GM18502 (cell line): ENCODE measurements at regions not wholly inside any gene's neighbourhood (a gene's known extent, or its start where the extent isn't known, plus 50 kb on each side); places are given as distances from the start of the nearest gene placed in this dataset.
"Not testable (repeated sequence)": the region's sequence is repeated elsewhere in the genome, so short reads cannot be mapped to it uniquely, and the experiment has no call there.

Experiments used
- ATAC-seq: cut with Tn5 transposase; IDR thresholded peaks from one replicate; pipeline ENCODE4 v1.9.1; 2021; ENCODE audit warnings: mild to moderate bottlenecking; ENCODE audit not compliant: unreplicated experiment, poor library complexity

DNA sequence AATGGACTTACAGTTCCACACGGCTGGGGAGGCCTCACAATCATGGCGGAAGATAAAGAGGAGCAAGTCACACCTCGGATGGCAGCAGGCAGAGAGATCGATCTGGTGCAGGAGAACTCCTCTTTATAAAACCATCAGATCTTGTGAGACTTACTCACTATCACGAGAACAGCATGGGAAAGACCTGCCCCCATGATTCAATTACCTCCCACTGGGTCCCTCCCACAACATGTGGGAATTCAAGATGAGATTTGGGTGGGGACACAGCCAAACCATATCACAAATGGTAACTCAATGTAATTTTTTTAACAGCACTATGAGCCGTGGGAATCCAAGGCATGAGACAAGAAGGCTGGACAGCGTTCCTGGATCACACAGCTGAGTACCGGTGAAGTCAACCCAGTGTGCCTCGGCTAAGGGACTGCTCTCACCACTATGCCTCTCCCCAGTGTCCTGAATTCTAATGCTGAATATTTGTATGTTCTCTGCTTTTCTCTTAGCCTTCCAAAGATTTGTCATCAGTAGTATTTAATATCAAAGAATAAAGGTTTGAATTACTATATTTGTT lies 84.3 kb downstream of the IRS2 start:
- ATAC-seq: not testable (repeated sequence)

DNA sequence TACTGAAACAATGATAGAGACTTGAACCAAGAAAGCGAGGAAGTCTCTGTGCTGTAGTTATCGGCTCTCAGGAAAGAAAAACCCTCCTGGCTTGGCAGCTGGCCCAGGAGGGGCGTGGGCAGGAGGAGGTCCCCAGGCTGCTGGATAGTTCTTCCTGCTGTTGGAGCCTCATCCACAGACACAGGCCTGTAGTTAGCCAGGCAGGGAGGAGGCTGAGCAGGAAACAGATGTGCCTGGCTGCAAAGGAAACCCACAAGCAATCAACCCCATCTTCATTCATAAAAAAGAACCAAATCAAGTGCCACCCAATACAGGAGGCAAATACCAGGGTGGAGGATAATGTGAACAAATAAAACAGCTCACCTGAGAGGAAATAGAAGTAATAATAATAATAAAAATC lies 86.2 kb downstream of the IRS2 start:
- ATAC-seq: no peak

DNA sequence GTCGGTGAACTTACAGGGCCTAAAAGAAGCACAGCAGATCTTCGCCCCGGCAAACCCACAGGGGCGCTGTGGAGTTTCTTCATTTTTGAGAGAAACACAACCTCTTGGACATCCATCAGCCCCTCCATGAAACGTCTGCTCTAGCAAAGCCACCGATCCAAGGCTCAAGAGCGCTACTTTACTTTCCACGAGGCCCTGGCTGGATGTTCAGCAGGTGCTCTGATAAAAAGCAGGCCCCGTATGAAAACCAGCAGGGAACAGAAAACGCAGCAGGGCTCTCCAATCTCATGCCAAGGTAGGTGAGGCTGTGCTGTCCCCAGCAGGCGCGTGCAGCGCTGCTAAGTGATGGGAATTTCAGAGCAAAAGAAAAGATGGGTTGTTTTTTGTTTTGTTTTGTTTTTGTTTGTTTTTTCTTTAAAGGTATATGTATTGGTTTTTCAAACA lies 86.7 kb downstream of the IRS2 start:
- ATAC-seq: no peak

DNA sequence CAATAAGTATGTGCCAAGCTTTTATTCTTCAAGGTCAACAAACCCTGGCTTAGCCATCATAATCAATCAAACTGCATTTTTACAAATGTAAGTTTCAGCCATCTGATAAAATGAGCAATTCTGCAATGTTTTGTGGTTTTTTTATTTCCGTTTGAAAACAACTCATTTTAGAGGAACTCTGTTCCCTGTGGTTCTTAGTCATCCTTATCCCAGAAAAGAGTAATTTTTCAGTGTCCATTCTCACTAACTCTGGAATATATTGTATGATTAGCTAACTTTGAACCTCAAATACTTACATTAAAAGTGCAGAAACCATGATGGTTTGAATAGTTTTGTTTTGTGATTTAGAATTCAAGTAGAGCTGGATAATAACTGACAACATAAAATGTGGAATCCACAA lies 87.6 kb downstream of the IRS2 start:
- no peak for ATAC-seq

DNA sequence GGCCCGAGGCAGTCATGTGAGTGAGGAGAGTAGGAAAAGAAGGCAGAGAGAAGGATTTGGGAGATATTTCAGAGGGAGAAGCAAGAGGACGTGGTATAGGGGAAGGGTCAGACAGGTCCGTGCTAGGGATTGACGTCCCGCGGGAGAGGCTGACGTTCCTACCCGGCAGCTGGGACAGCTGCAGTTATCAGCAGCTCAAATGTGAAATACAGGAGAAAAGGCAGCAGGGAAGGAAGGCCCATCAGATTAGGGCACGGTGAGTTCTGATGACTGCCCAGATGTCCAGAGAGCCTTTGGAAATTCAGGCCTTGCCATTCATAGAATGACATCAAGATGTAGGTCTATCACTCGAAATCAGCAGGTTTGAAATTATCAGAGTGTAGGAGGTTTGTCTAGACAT lies 88.4 kb downstream of the IRS2 start:
- ATAC-seq: no peak

DNA sequence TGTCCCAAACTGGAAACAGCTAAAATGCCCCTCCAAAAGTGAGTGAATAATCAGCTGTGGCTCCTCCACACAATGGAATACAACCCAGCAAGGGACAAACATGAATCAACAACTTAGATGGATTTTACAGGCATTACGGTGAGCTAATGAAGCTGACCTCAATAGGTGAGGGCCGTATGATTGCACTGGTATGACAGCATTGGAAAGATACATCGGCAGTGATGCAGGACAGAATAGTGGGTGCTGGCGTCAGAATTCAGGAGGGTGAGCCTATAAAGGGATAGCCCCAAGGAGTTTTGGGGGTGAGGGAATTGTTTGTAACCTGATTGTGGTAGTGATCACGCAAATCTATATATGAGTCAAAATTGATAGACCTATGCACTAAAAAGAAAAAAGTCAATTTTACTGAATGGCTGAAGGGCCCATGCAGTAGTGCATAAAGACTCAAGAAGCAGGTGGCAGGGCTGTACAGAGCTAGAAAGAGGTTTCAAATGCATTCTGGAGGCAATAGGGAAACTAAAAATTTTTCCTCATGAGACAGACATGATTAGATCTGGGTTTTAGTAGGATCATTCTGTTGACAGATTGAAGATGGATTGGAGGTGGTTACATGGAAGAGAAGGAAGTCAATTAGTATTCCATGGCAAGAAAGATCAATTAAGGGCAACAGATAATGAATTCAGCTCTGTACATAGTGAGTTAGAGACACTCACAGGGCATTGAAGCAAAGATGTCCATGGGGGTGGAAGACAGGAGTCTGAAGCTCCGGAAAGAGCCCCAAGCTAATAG lies 90.8 kb downstream of the IRS2 start:
- ATAC-seq: no peak

DNA sequence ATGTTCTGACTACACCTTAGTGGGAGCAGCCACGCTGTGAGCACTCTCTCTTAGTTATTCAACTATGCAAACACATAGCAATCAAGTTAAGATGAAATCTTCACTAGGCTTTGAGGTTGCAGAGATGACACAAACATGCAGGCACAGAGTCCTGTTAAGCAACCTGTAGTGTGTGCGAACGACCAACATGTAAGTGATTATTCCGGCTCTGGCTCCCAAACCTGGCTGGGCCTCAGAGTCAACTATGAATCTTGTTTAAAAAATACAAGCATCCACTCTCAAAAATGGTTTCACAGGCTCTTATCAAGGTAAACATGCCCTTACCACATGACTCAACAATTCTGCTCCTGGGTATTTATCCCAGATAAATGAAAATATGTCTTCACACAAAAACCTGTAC lies 91.4 kb downstream of the IRS2 start:
- ATAC-seq: no peak

DNA sequence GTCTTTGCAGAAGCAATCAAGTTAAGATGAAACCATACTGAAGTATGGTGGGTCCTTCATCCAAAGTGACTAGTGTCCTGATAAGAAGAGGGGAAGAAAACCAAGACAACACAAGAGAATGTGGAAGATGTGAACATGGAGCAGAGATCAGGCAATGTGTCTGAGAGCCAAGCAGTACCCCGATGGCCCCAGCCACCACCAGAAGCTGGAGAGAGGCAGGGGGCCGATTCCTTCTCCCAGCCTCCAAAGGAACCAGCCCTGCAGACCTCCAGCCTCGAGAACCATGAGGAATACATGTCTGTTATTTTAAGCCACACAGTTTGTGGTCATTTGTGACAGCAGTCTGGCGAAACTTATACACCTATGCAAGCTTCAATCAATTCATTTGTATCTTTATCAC lies 93.2 kb downstream of the IRS2 start:
- ATAC-seq: no peak

DNA sequence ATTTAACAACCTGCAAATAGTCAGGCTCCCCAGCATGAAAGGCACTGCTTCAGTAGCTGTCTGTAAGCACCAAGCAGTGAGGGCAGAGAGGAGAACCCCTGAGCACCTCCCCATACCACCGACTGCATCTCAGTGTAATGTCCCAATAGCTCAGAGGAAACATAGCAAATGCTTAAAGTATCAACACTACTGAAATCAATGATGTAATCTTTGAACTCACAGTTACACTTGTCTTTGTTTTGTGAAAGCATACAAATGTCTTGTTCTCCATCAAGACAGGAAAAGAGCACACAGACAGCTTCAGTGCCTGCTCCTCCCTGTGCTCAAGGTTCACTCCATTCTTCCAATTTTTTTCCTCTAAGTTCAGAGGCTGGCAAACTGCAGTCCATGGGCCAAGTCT lies 94.7 kb downstream of the IRS2 start:
- no peak for ATAC-seq

DNA sequence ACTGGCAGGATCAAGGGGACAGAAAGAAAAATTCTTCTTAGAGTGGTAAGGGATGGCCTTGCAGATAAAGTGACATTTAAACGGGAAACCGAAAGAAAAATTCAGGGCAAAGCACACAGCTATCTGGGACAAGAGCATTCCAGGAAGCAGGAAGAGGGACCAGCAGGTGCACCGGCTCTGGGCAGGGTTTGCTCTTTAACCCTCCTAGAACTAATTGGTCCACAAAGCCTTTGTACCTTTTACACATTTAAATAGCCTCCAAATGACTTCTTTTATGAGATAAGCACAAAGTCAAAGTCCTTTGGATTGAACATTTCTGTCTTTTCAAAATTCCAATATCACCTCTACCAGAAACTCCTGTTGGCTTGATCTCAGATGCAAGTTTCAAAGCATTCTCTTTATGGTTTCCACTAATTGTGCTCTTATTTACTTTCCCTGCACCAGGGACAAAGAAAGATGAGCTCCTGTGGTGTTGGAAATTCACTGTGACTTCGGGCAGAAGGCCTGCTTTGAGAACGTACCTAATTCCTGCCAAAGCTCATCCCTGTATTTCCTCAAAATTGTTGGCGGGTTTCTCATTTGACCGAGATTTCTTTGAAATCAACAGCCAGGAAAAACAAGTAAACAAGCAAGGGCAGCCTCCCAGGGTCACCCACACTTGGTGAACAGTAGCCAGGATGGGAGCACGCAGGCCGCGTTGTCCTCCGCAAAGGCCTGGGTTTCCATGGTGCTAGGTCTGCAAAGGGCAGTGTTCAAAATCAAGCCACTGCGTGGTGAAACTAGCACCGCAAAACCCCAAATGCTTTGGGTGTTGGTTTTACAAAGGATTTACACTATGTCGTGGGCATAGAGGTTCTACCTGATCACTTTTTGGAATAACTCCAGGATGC lies 98.6 kb downstream of the IRS2 start:
- no peak for ATAC-seq

DNA sequence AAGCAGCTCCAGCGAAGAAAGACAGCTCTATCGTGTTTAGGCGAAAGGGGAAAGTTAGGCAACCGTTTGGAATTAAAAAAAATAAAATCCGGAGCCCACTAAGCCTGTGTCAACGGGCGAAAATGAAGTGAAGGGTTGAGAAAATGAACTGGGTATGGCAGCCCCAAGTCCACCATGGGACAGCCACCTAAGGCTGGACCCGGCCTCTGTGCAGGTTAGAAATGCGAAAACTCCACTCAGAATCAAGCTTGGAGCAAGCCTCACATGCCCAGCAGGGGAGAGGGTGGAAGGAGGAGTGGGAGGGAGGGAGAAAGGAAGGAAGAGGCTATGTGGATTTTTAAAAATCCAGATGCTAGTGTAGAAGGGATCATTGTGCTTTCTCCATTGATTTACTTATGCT lies 101.2 kb downstream of the IRS2 start:
- no peak for ATAC-seq

DNA sequence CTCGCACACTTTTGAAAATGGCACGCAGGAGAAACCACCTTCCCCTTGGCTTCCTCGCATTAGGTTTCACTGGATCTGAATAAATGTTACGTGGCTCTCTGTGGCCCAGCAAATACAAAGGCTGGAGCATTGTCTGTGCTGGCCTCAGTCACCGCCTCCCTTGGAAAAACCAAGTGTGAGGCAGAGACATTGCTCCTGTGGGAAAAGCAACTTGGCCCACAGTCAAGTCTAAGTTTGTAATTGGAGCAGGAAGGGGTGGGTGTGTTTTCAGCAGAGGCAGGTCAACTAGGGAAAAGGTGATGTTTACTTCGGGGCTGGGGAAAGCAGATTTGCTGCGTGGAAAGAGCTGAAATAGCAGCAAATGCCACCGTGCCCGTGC lies 101.6 kb downstream of the IRS2 start:
- ATAC-seq: no peak

DNA sequence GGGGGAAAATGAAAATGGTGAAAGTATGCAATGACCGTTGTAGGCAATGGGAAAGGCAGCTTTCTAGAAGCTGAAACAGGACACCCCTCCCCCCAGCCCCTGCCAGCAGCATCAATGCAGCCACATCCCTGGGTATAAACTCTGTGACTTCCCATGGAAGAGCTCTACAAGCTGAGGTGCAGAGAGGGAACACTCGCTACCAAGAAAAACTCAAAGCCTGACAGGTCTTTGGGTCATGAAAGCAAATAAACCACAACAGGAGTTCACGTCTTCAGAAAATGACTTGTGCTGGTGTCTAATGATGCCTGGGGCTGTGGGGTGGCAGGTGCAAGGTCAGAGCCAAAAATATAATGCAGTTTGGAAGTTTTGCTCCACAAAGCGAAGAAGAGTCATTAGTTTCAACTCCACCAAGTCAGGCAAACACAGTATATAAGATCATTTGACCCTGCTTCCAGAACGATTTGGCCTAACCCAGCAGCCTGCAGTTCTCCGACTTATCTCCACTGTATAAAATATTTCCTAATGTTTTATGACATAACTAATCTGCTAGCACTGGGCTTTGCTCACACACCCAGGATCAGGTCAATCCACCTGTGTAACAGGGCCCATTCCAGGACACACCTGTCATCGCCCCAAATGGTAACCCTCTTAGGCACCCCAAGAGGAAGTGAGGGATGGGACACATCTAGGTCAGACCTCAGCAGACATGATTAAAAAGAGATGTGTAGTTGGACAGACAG lies 102.1 kb downstream of the IRS2 start:
- ATAC-seq: no peak

DNA sequence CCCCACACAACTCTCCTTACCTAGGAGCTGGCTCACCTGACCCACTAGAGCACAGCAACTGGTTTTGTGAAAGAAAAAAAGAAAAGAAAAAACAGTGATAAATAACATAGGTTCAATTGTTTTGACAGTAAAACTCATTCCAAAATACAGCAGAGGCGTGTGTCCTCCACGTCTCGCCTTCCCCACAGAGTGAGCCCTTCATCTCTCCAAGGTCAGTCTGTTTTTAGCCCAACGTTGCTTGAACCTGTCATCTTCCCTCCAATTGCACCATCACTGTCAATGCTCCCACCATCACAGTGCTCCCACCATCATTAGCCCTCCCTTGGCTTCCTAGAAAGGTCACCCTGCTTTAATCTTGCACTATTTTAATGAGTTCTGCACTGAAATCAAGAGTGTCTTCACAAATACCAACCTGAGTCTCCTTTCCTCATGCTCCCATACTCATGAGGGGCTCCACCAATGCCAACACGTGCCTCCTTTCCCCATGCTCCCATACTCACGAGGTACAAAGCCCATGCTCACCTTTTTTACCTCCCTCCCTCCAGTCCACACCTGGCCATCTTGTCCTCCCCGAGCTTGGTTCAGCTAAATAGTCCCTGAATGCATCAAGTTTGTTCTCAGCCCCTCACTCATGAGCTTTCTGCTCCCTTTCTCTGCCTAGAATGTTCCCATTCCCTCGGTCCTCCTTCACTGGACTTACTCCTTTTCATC lies 103.7 kb downstream of the IRS2 start:
- ATAC-seq: no peak

DNA sequence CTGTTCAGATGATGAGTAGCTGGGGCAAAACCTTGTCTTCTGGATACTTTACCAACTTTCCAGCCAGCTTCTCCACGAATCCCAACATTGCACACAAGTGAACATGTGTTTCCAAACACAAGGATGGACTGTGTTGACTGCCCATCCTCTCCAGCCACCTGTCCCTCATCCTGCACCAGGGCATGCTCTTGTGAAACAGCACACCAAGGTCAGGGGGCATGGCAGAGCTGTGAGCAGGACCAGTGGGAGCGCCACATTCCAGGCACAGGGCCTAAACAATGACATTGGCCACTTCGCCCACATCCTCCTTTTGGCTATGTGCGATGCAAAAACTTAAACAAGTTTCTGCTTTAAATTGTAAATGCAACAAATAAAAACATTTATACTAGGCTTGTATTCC lies 105.5 kb downstream of the IRS2 start:
- no peak for ATAC-seq

DNA sequence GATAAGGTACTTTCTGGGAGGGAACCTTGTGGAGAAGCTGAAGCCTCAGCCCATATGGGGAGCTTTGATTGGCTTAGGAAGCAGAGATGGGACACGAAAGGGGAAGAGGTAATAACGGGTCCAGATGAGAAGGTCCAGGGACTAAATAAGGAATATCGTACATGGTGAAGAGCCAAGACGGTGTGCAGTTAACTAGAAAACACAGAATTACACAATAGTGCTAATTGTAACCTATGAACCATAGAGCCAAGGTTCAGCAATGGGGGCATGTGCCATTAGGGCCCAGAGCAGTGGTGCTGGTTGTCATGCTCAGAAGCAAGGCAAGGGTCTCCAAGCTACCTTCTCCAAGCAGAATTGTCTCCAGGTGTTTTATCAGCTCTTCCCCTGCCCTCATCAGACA lies 106.1 kb downstream of the IRS2 start:
- ATAC-seq: no peak

DNA sequence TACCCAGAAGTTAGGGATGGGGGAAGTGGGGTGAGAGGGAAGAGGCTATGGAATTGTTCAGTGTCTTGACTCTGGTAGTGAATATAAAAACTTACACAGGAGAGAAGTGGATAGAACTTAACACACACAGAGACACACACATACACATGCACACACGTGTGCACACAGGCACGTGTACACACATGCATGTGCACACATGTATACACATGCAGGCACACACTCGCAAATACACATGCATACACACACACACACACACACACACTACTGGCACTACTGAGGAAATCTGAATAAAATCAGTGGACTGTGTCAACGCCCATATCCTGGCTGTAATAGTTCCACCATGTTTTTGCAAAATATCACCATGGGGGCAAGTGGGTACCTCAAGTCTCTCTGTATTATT lies 107.9 kb downstream of the IRS2 start:
- no peak for ATAC-seq

DNA sequence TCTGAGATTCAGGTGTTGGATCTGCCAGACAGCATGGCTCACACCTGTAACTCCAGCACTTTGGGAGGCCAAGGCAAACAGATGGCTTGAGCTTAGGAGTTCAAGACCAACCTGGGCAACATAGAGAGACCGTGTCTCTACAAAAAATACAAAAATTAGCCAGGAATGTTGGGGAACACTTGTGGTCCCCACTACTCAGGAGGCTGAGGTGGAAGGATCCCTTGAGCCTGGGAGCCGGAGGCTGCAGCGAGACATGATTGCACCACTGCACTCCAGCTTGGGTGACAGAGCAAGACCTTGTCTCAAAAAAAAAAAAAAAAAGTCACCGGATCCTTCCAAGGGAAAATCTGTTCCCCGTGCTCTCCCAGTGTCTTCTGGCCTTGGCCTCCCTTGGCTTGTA lies 109.2 kb downstream of the IRS2 start:
- no peak for ATAC-seq

DNA sequence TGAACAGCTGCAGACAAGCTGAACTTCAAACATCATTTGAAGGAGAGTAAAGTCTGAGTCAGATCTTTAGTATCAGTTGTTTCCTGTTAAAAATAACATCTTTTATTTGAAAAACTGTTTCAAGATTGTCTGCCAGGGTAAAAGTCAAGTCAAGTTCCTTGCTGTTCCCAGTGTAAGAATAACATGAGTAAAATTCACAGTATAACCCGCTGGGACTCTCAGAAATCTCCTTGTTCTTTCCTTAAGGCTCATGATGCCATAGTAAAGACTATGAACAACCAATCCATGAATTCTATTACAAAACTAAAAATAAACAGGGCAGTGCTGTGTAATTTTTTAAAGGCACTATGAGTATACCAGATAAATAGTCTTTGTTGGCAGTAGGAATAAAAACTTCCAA lies 112.9 kb downstream of the IRS2 start:
- ATAC-seq: no peak

DNA sequence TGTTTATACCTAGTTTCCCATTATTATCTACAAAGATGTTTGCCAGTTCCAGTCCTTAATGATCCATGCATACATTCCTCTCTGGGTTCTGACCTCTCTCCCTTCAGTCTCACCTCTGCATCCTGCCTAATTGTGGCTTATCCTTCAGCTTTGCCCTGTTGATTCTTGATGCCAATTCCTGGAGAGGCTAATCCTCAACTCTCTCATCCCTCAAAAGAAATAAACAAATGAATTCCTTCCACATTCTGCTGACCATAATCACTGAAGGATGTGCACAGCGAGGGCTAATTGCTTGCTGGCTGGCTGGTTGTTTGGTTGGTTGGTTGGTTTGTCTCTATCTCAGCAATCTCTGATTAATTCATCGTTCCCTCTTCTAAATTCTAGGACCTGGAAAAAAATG lies 113.8 kb downstream of the IRS2 start:
- no peak for ATAC-seq
